Endothelial cell (in vitro differentiated cells): ENCODE measurements at regions not wholly inside any gene's neighbourhood (a gene's known extent, or its start where the extent isn't known, plus 50 kb on each side); places are given as distances from the start of the nearest gene placed in this dataset.

ENCODE experiments used
- DNase-seq: peaks from one replicate; pipeline ENCODE4 v3.0.0; 2021; ENCODE audit warnings: low spot score
- H3K27ac Mint-ChIP-seq: one replicate; pipeline ENCODE4 v1.8.0; 2021; ENCODE audit warnings: mixed read lengths, inconsistent platforms; ENCODE audit not compliant: unreplicated experiment
- H3K27me3 Mint-ChIP-seq: one replicate; pipeline ENCODE4 v1.8.0; 2021; ENCODE audit warnings: mild to moderate bottlenecking, moderate library complexity, mixed read lengths, inconsistent platforms; ENCODE audit not compliant: unreplicated experiment
- H3K36me3 Mint-ChIP-seq: one replicate; pipeline ENCODE4 v1.8.0; 2021; ENCODE audit warnings: mild to moderate bottlenecking, low read depth, mixed read lengths, inconsistent platforms; ENCODE audit not compliant: unreplicated experiment
- H3K4me1 Mint-ChIP-seq: one replicate; pipeline ENCODE4 v1.8.0; 2021; ENCODE audit warnings: mild to moderate bottlenecking, mixed read lengths, inconsistent platforms; ENCODE audit not compliant: unreplicated experiment
- H3K4me3 Mint-ChIP-seq: one replicate; pipeline ENCODE4 v1.8.0; 2021; ENCODE audit warnings: mild to moderate bottlenecking, mixed read lengths, inconsistent platforms; ENCODE audit not compliant: unreplicated experiment
- H3K9me3 Mint-ChIP-seq: one replicate; pipeline ENCODE4 v1.8.0; 2021; ENCODE audit warnings: mixed read lengths, inconsistent platforms; ENCODE audit not compliant: unreplicated experiment
- TF ChIP-seq, protein P1 (sequence below): fragments of 200-600 bp; sonication (generic); IDR thresholded peaks from one replicate; pipeline ENCODE4 v1.5.0; 2021; ENCODE audit warnings: antibody characterized with exemption; ENCODE audit not compliant: unreplicated experiment

DNA sequence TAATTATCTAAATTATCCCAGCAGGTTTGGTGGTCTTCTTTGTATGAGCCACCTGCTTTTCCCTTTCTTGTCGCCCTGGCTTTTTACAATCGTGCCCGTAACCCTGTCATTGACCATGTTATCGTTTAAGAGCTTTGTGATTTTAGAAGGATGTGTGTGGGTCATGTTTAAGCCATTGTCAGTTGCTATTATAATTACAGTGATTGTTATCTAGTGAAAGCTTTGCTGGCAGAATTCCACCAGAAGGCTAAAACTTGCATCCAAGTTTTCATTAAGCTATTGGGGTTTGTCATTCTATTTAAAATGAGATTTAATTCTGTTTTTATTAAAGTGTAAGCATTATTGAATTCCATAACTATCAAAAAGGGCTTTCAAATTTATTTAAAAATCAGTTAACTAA, 354.2 kb upstream of the TMEM229A start:
- Mint-ChIP-seq H3K4me3 (no peak overlapping the region), H3K9me3 (no peaks in the 10 kb centered on the region), H3K27ac (no peak overlapping the region), H3K27me3 (no peaks in the 10 kb centered on the region), H3K36me3 (no peaks in the 10 kb centered on the region), H3K4me1 (no peaks in the 10 kb centered on the region)
- DNase-seq, result no peak
- TF ChIP-seq, protein P1, sequence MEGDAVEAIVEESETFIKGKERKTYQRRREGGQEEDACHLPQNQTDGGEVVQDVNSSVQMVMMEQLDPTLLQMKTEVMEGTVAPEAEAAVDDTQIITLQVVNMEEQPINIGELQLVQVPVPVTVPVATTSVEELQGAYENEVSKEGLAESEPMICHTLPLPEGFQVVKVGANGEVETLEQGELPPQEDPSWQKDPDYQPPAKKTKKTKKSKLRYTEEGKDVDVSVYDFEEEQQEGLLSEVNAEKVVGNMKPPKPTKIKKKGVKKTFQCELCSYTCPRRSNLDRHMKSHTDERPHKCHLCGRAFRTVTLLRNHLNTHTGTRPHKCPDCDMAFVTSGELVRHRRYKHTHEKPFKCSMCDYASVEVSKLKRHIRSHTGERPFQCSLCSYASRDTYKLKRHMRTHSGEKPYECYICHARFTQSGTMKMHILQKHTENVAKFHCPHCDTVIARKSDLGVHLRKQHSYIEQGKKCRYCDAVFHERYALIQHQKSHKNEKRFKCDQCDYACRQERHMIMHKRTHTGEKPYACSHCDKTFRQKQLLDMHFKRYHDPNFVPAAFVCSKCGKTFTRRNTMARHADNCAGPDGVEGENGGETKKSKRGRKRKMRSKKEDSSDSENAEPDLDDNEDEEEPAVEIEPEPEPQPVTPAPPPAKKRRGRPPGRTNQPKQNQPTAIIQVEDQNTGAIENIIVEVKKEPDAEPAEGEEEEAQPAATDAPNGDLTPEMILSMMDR, result no peak

DNA sequence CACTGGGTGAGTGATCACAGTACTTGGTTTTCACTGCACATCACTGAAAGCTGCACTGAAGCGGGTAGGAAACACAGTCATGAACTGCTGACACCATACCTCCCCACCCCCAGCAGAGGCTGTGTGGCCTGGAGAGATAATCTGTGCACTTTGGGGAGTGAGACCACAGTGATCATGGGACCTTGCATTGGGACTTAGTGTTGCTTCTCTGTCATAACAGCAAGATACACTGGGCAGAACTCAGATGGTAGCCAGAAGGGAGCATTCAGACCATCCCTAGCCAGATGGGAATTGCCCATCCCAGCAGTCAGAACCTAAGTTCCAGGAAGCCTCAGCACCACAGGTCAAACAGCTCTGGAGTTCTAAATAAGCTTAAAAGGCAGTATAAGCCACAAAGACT, 346.4 kb upstream of the TMEM229A start:
- no peaks in the 10 kb centered on the region for H3K27me3 Mint-ChIP-seq
- H3K4me3 Mint-ChIP-seq, result no peak overlapping the region
- DNase-seq, result no peak
- no peaks in the 10 kb centered on the region for H3K4me1 Mint-ChIP-seq
- no peak overlapping the region for H3K27ac Mint-ChIP-seq
- TF ChIP-seq, protein P1, result no peak
- H3K36me3 Mint-ChIP-seq, result no peaks in the 10 kb centered on the region
- H3K9me3 Mint-ChIP-seq, result no peaks in the 10 kb centered on the region

DNA sequence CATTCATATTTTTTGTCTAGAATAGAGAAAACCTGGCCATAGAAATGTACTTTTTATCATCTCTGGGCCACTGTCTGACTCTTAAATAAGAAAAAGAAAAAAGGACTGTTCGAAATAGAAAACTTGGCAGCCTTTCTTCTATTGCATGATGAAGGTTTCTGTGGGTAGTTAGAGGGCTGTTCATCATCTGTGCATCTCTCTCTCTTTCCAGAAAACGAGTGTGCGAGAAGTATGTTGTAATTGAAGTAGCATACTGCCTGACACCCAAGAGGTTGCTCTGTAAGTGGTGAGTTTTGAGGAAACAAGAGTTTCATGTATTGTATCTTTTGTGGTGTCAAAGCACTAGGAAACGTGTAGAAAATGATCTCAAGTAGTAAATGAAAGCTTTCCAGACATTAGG, 343.2 kb upstream of the TMEM229A start:
- DNase-seq, result no peak
- Mint-ChIP-seq H3K4me3 (no peak overlapping the region), H3K27ac (no peak overlapping the region), H3K27me3 (no peaks in the 10 kb centered on the region), H3K4me1 (no peaks in the 10 kb centered on the region), H3K36me3 (no peaks in the 10 kb centered on the region), H3K9me3 (no peaks in the 10 kb centered on the region)
- TF ChIP-seq, protein P1, result no peak

DNA sequence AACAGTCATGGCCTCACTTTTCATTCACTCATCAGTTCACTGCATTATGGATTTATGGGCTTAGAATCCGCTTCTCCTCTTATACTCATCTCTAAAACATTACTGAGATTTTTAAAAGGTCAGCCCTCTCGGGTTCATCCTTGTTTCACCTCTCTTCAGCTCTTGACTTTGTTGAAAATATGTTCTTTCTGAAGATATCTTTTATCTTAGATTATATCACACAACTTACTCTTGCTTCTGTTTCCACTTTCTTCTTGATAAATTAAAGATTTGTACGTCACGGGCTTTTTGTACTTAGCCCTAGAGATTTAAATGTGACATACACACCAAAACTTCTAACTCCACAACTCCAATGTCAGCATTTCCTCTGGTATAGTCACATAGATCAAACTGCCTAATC, 342.5 kb upstream of the TMEM229A start:
- no peaks in the 10 kb centered on the region for H3K36me3 Mint-ChIP-seq
- no peak overlapping the region for H3K4me3 Mint-ChIP-seq
- H3K9me3 Mint-ChIP-seq, result no peaks in the 10 kb centered on the region
- no peak for DNase-seq
- no peaks in the 10 kb centered on the region for H3K27me3 Mint-ChIP-seq
- TF ChIP-seq, protein P1, result no peak
- no peaks in the 10 kb centered on the region for H3K4me1 Mint-ChIP-seq
- no peak overlapping the region for H3K27ac Mint-ChIP-seq

DNA sequence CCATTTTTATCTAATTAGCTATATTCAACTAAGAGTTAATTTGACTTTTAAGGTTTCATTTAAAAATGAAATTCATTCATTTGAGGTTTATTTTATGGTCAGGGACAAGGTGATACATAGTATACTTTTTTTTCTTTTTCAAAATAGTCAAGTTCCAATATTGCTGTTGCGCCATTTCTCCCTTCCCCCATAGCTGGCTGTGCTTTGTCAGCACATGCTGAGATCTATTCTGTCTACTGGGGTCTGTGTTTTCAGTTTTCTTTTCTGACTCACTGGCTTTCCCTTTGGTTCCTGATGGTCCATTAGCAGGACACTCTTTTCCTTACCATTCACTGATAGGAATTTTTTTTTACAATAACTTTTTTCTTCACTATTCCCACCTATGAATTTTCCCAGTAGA, 336.4 kb upstream of the TMEM229A start:
- TF ChIP-seq, protein P1, result no peak
- H3K9me3 Mint-ChIP-seq, result no peaks in the 10 kb centered on the region
- no peaks in the 10 kb centered on the region for H3K36me3 Mint-ChIP-seq
- no peaks in the 10 kb centered on the region for H3K4me1 Mint-ChIP-seq
- no peak for DNase-seq
- no peak overlapping the region for H3K27ac Mint-ChIP-seq
- H3K4me3 Mint-ChIP-seq, result no peak overlapping the region
- no peaks in the 10 kb centered on the region for H3K27me3 Mint-ChIP-seq
